T-helper 22 cell (primary cell): ENCODE measurements at regions not wholly inside any gene's neighbourhood (a gene's known extent, or its start where the extent isn't known, plus 50 kb on each side); places are given as distances from the start of the nearest gene placed in this dataset.

Experiments
- DNase-seq: peaks from one replicate; pipeline ENCODE4 v3.0.0-alpha.2; 2020; ENCODE audit warnings: low read depth

DNA sequence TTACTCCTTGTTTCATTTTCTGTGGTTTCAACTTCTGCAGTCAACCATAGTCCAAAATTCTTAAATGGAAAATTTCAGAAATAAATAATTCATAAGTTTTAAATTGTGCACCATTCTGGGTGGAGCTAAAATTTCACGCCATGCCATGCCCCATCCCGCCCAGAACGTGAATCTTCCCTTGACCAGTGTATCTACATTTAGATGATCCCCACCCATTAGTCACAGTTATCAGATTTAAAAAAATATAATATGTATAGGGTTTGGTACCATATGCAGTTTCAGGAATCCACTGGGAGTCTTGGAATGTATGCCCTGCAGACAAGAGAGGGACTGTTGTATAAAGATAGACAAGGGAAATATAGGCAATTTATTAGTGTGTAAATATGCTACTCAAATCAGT, 759.7 kb upstream of the ZNF608 start:
- DNase-seq, result no peak

DNA sequence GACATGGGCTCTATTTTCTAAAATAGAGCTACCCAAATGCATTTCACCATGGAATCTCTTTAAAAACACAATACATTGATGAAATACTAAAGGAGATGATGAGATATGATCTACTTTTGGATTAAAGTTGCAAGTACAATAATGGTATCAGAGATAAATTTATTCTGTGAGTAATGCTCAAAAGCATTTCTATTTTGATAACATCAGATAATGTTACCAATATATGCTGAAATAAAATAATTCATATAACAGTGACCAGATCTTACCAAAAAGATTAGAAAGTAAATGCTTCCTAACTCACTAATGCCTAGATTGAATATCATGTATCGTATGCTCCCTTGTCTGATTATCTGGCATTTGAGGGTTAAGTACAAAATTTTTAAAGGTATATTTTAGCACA, 761.8 kb upstream of the ZNF608 start:
- DNase-seq, result no peak

DNA sequence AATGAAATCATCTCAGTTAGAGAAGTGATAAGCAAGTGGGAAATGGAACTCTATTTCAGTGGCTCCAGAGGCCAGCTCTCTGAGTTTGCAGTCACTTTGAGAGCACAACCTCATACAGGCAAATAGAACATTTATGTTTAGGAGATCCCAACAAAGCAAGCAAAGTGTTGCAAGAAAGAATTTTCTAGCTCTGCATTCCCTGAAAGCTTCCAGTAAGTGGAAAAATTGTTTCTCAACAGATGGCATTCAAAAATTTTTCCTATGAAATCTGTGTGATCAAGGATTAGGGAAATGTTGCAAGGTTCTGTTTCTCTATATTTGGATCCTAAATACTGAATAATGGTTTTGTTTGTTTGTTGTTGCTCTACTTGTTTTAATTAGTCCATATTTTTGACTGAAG, 764.2 kb upstream of the ZNF608 start:
- no peak for DNase-seq

DNA sequence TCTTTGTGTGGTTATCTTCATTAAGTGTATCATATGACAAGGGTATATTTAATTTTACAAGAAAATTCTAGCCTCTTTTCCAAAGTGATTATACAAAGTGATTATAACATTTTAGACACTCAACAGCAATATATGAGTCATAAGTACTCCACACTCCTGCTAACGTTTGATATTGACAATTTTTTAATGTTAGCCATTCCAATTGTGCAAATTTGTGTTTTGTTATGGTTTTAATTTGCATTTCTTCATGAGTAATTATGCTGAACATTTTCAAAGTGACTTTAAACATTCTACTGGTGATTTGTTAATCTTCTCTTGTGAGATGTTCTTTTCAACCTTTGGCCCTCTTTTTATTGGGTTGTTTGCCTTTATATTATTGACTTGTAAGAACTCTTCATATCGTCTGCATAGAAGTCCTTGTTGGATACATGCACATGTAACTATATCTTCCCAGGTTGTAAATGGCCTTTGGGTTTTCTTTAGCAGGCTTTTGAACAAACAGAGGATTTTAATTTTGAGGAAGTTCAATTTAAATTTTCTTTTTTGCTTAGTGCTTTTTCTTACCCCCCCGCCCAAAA, 771.6 kb upstream of the ZNF608 start:
- DNase-seq, result no peak

DNA sequence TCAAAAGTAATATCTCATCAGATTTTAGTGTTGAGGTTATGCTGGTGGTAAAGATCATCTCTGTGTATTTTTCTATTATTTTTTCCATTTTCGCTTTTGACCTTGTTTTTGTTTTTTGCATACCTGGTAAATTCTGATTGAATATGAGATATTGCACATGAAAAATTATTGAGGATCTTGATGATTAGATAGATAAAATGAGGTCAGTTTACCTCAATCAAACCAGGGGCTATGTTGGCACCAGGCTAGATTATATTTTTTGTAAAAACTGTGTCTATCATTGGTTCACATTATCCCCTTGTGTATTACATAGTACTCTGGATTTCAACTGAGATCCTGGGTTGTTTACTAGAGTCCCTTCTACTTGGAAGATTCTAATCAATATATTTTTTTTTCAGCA, 774.9 kb upstream of the ZNF608 start:
- no peak for DNase-seq

DNA sequence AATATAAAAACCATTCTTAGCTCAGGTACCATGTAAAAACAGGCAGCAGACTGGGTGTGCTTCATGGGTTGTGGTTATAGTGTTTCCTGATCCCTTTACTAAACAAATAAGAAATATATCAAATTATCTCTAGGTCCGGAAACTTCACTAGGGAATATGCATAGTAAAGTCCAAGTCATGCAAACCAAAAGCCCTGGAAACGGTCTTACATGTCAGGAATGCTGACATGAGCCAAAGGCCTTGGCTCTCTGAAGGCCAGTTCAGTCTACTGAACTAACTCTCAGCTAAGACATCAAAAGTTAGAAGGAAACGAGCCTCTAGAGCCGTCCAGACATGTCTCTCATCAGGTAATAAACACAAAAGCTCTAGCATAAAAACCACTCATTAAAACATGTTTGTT, 778.9 kb upstream of the ZNF608 start:
- no peak for DNase-seq

DNA sequence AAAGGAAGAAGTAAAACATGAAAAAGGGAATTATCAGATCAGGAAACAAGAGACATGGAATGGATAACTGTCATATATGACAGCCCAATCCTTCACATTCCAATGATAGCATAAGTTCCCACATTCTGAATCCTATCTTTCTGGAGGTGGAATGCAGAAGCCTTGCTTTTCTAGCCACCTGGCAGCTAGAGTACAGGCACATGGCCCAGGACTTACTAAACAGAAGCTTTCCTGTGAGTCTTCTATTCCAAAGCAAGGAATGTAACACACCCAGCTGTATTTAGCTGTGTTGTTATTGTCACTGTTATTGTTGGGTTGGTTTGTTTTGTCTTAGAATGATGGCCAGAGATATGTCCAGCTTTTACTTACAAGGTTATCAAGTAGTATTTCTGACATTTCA, 780.5 kb upstream of the ZNF608 start:
- no peak for DNase-seq

DNA sequence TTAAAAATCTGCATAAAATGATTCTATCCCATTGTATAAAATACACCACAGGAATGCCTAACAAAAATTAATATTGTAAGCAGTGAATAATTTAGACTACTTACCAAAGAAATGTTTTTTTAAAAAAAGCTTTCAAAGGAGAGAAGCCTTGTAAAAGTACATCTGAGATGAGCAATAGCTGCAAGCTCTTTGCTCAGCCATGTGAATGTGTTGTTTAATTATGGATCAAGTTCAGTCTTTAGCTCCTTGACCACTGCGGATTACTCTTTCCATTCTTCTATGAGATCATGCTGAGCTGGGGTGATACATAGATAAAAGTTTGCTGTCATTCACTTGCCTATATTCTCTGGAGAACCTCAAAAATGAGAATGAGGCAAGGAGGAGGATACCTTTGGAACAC, 782.4 kb upstream of the ZNF608 start:
- DNase-seq, result no peak

DNA sequence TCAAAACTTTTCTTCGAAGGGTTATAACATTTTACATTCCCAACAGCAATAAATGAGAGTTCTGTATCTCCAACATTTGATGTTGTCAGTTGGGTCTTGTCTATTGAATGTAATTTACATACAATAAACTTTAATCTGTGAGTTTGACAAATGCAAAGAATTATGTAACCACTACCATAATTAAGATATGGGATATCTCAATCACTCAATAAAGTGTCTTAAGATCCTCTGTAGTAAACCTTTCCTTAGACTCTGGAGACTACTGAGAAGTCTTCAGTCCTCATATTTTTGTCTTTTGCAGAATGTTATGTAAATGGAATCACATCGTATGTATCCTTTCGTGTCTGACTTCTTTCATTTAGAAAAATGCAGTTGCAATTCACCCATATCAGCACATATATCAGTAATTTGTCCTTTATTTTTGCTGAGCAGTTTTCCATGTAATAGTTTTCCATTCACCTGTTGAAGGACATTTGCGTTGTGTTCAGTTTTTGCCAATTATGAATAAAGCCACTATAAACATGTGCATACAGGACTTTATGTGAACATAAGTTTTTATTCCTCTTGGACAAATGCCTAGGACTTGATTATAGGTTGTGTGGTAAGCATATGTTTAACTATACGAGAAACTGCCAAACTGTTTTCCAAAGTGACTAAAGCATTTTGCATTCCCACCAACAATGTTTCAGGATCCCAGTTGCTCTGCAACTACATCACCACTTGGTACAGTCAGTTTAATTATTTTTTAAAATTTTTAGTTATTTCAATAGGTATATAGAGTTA, 784.6 kb upstream of the ZNF608 start:
- no peak for DNase-seq

DNA sequence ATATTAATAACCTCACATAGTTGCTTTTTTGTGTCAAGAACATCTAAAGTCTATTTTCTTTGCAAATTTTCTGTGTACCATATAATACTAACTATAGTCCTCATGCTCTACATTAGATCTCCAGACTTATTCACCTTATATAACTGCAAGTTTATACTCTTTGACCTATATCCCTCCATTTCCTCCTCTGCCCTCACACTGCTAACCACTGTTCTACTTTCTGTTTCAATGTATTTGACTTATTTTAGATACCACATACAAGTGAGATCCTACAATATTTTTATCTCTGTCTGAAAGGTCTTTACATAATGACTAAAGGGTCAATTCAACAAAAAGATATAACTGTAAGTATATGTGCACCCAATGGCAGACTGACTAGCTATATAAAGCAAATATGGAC, 789.7 kb upstream of the ZNF608 start:
- DNase-seq, result no peak

DNA sequence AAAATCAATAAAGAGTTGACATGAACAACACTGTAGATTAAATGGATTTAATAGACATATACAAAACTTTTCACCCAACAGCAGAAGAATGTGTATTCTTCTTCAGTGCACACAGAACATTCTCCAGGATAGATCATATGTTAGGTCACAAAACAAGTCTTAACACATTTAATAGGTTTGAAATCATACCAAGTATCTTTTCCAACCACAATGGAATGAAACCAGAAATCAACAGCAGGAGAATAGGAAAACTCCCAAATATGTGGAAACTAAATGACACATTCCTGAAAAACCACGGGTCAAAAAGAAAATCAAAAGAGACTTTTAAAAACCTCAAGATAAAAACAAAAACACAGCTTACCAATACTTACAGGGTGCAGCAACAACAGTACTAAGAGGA, 790.1 kb upstream of the ZNF608 start:
- DNase-seq, result no peak

DNA sequence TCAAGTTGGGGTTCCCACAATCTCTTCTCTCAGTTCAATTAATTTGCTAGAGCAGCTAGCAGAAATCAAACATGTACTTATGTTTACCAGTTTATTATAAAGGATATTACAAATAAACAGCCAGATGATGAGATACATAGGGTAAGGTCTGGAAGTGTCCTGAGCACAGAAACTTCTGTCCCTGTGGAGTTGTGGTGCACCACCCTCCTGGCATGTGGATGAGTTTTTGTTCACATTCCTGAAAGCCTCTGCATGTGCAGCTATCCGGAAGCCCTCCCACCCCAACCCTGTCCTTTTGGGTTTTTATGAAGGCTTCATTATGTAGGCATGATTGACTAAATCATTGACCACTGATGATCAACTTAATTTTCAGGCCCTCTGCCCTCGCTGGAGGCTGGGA, 791.2 kb upstream of the ZNF608 start:
- DNase-seq, result no peak

DNA sequence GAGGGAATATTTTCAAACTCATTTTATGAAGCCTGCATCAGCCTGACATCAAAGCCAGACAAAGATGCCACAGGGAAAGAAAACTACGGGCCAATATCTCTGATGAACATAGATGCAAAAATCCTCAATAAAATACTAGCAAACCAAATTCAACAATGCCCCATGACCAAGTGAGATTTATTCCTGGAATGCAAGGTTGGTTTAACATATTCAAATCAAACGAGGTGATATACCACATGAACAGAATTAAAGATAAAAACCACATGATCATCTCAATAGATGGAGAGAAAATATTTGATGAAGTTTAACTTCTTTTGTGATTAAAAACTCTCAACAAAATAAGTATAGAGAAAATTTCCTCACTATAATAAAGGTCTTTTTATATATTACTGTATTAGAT, 792.0 kb upstream of the ZNF608 start:
- DNase-seq, result no peak

DNA sequence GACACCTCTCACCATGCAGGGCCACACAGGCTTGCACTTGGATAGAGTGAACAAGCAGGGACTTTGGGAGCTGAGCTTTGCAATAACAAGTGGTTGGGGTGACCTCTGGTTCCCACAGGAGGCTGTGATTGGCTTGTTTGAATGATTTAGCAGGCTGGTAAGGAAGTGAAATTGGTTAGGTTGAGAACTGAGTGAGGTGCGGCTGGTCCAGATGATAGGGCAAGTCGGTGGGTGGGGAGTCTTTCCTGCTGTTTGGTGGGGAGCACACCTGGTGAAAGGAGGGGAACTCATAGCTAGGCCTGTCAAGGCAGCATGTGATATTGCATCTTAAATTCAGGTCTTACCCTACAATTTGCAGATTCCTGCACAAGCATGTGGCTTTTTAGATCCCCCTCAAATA, 794.6 kb upstream of the ZNF608 start:
- DNase-seq, result no peak

DNA sequence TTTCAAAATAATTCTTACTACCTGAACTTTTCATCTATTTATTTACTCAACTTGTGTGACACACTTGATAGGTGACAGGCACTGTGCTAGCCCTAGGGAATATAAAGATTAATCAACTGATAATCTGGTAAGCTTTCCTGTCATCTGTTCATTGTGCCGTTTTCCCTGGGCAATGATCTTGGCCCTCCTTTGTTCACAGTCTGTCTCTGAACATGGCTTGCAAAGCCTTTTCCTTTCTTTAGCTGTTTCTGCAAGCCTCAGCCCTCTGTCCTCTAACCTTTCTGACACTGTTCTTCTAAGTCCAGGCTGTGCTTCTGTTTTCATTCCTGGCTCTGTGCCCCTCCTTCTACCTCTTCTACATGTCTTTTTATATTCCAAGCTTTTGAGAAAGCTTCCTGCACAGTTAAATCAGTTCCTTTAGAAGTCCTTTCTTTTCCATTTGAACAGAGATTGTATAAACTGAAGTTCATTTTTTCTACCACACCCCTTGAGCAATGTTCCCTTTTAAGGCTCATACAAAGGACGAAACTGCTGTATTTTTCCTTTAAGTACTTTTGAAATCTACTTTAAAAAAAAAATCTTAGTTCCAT, 803.0 kb upstream of the ZNF608 start:
- DNase-seq, result no peak

DNA sequence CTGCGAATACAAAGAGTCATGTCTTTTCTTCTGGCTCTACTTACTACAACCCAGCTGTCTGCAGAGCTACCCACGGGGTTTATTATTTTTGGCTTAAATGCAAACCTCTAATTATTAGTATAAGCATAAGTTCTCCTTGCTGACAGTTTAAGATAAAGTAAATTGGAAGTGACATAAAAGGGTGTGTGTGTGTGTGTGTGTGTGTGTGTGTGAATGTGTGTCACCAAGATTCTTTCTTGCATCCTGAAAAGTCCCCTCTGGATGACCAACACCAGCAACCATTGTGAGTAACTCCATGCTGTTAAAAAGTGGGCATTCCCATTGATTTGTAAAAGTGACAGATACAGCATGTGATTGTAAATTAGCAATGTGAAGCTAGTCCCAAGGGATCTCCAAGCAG, 803.8 kb upstream of the ZNF608 start:
- DNase-seq, result no peak

DNA sequence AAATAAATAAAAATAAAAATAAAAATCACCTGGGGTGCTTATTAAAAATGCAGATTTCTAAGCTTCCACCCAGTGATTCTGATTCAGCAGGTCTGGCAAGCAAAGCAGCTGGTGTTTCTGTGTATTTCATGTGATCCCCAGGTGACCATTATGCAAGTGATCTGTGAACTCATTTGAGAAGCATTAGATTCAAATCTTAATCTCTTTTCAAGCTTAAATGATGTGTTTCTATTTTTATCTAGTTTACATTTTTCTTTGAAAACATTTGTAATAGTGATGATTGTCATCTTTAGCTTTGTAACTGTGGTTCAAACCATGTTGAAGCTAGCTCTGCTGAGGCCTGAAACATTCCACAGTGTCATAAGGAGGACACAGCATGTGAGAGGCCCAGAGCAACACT, 804.8 kb upstream of the ZNF608 start:
- no peak for DNase-seq

DNA sequence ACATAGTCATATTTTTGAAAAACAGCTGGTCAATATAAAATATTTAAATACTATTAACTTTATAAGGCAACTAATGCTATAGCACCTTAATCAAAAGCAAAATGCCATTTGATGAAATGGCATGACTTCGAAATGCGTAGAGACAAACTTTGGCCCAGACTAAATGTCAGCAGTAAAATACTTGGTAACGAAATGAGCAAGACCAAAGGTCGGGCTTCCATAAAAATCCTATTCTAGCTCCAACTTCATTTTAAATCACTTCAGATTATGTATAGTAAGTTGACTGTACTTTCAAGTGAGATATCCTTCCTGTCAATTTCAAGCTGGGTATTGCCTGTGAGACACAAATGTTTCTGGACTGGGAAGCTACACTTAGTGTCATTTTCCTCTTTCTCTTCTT, 805.4 kb upstream of the ZNF608 start:
- DNase-seq, result no peak

DNA sequence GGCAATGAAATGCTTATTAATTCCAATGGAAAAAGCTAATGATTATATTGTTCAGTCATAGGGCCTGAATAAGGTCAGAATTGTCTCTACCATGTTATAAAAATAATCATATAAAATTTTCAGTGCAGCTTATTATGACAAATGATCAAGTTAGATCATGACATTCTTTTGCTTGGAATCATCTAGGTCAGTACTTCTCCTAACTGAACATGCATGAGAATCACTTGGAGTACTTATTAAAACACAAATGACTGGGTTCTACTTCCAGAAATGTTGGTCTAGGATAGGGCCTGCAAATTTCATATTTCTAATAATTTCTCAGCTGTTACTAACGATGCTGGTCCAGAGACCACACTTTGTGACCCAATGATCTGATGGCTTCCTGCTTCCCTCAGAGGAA, 806.0 kb upstream of the ZNF608 start:
- no peak for DNase-seq

DNA sequence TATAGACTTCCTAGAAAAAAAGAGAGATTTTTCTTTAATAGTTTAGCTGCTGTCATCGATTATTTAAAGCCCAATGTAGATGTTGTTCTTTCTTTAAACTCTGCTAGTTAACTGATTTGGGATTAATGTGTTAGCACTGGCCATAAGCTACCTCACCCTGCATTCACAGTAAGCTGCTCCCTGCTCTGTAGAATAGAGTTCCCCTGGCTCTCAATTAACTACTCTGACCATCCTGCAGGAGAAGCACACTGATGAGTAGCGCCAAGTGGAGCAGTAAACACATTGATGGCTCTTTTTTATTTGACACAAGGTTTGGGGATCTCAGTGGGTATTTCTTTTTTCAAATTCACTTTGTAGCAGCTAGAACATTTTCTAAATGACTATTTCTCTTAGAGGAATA, 807.9 kb upstream of the ZNF608 start:
- DNase-seq, result no peak

DNA sequence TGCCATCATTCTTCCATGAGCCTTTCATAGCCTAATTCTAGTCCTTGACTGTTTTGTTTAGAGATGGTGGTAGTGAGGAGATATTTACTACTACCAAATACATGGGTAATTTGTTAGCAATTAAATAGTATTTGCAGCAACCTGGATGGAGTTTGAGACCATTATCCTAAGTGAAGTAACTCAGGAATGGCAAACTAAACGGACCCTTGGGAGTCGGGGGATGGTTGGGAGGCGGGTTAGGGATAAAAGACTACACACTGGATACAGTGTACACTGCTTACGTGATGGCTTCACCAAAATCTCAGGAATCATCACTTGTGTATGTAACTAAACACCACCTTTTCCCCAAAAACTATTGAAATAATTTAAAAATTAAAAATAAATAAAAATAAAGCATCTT, 809.2 kb upstream of the ZNF608 start:
- DNase-seq, result no peak

DNA sequence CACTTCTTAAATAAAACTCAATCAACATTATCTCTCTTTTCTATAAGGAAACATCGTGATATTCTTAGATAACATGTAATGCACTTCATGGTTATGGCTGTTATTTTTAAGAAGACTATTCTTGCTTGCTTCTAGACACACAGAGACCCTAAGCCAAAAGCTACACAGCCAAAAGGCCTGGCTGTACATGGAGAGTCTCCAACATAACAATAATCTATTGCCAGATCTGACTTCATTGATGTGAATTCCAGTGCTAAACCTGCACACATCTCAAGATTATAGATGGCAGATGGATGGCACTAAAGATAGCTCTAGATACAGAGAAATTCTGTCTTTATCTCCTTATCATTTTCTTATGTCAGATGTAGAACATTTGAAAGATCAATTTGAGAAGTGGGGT, 811.6 kb upstream of the ZNF608 start:
- no peak for DNase-seq

DNA sequence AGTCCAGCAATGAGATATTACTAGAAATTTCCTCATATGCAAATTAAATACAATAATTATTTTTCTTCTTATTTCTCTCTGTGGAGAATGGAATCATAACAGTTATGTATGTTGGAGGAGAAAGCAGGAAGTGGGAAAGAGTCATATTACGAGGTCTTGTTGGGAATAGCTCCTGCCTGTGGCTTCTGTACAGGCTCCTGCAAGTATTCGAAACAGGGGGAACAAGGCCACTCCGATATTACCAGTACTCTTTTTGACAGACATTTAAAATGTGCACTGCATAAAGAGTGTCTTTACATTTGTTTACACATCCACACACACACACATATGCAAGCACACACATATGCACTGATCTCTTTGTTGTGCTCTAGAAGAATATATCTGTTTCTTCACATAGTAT, 812.0 kb upstream of the ZNF608 start:
- DNase-seq, result no peak

DNA sequence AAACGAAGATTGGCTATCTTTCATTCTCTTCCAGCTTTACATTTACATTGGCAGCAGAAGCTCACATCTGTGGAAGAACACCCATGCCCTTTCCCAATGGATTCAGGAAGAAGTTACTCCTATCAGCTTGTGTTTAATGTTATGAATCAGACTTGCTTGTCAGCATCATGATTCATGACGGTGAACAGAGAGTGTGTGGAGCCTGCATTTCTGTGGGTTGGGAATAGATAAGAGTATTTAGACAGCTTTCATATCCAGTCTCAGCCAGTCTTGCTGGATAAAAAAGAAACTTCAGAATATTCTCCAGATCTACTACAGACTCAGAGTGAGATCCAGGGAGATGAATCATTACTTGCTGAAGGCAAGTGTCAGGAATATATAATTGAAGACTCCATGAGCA, 812.9 kb upstream of the ZNF608 start:
- DNase-seq, result no peak
